ENCODE measurements at regions not wholly inside any gene's neighbourhood (a gene's known extent, or its start where the extent isn't known, plus 50 kb on each side); places are given as distances from the start of the nearest gene placed in this dataset.

GRCh38 chr15:87608238-87609028 lies 648.1 kb downstream of the NTRK3 start:
- no peak for TF ChIP-seq ZNF70 (CRISPR knock-in tag; IDR thresholded peaks at IDR 0.05)
- no peak for TF ChIP-seq ZFP3 (CRISPR knock-in tag; IDR thresholded peaks at IDR 0.05)
- no peak for TF ChIP-seq ZC3H10 (CRISPR knock-in tag; IDR thresholded peaks at IDR 0.05)
- TF ChIP-seq ISL1 (CRISPR knock-in tag; IDR thresholded peaks at IDR 0.05): no peak
- TF ChIP-seq TSHZ2 (CRISPR knock-in tag; IDR thresholded peaks at IDR 0.05): no peak
- TF ChIP-seq ZNF8 (CRISPR knock-in tag; IDR thresholded peaks at IDR 0.05): no peak
- TF ChIP-seq OSR1 (CRISPR knock-in tag; IDR thresholded peaks at IDR 0.05): no peak
- TF ChIP-seq, protein P1, sequence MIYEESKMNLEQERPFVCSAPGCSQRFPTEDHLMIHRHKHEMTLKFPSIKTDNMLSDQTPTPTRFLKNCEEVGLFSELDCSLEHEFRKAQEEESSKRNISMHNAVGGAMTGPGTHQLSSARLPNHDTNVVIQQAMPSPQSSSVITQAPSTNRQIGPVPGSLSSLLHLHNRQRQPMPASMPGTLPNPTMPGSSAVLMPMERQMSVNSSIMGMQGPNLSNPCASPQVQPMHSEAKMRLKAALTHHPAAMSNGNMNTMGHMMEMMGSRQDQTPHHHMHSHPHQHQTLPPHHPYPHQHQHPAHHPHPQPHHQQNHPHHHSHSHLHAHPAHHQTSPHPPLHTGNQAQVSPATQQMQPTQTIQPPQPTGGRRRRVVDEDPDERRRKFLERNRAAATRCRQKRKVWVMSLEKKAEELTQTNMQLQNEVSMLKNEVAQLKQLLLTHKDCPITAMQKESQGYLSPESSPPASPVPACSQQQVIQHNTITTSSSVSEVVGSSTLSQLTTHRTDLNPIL (CRISPR knock-in tag; IDR thresholded peaks at IDR 0.05; ENCODE audit: low read depth): no peak
- no peak for TF ChIP-seq PATZ1 (CRISPR knock-in tag; IDR thresholded peaks at IDR 0.05; ENCODE audit: borderline replicate concordance)
- no peak for TF ChIP-seq TCF4 (CRISPR knock-in tag; IDR thresholded peaks at IDR 0.05; ENCODE audit: borderline replicate concordance)
- no peak for TF ChIP-seq RARB (CRISPR knock-in tag; IDR thresholded peaks at IDR 0.05)
- TF ChIP-seq, protein P2, sequence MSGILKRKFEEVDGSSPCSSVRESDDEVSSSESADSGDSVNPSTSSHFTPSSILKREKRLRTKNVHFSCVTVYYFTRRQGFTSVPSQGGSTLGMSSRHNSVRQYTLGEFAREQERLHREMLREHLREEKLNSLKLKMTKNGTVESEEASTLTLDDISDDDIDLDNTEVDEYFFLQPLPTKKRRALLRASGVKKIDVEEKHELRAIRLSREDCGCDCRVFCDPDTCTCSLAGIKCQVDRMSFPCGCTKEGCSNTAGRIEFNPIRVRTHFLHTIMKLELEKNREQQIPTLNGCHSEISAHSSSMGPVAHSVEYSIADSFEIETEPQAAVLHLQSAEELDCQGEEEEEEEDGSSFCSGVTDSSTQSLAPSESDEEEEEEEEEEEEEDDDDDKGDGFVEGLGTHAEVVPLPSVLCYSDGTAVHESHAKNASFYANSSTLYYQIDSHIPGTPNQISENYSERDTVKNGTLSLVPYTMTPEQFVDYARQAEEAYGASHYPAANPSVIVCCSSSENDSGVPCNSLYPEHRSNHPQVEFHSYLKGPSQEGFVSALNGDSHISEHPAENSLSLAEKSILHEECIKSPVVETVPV (CRISPR knock-in tag; IDR thresholded peaks at IDR 0.05): no peak
- TF ChIP-seq BACH2 (CRISPR knock-in tag; IDR thresholded peaks at IDR 0.05; ENCODE audit: borderline replicate concordance): no peak

All from SK-N-SH treated with all-trans-retinoic acid at 6 μM for 48 hours (cell line).